Heart right ventricle (tissue), 16 donors: ENCODE measurements at regions not wholly inside any gene's neighbourhood (a gene's known extent, or its start where the extent isn't known, plus 50 kb on each side); places are given as distances from the start of the nearest gene placed in this dataset.

Source experiments
- ATAC-seq, 8 donors: fragments of 200-7000 bp; cut with Tn5 transposase; one replicate each; pipeline ENCODE4 v1.9.1; 2020; ENCODE audit warnings: mild to moderate bottlenecking in 8 of 8, moderate library complexity in 8 of 8, moderate number of reproducible peaks in 1 of 8
- DNase-seq, 2 donors: peaks; one replicate each; pipeline ENCODE4 v3.0.0-alpha.2; 2020
- H3K27ac ChIP-seq, 10 donors: fragments of 200-600 bp; sonication (generic) in 2 of 10; one replicate each; pipeline versions ENCODE4 v1.5.0 to v1.8.0; 2020 to 2022; ENCODE audit warnings: mild to moderate bottlenecking in 3 of 10
- H3K27me3 ChIP-seq, 7 donors: fragments of 200-600 bp; one replicate each; pipeline ENCODE4 v1.8.0; 2021 to 2022; ENCODE audit warnings: mild to moderate bottlenecking in 2 of 7
- H3K36me3 ChIP-seq, 9 donors: fragments of 200-600 bp; sonication (generic) in 1 of 9; one replicate each; pipeline versions ENCODE4 v1.5.0 to v1.8.0; 2020 to 2022; ENCODE audit warnings: mild to moderate bottlenecking in 2 of 9
- H3K4me1 ChIP-seq, 9 donors: fragments of 200-600 bp; sonication (generic) in 1 of 9; one replicate each; pipeline versions ENCODE4 v1.5.0 to v1.8.0; 2020 to 2022; ENCODE audit warnings: mild to moderate bottlenecking in 4 of 9
- H3K4me3 ChIP-seq, 10 donors: fragments of 200-600 bp; sonication (generic) in 2 of 10; one replicate each; pipeline versions ENCODE4 v1.5.0 to v1.8.0; 2020 to 2022; ENCODE audit warnings: mild to moderate bottlenecking in 7 of 10, moderate library complexity in 2 of 10
- H3K9me3 ChIP-seq, 11 donors: fragments of 200-600 bp in 10 of 11; sonication (generic) in 2 of 11; one replicate each; pipeline versions ENCODE4 v1.5.0 to v1.8.0; 2013 to 2022; ENCODE audit warnings: mild to moderate bottlenecking in 2 of 11, control low read depth in 1 of 11, moderate library complexity in 1 of 11
- WGBS, 2 donors: extraction: QIAGEN DNeasy Blood & Tissue Kit; methylation state at CpG; one replicate each; pipeline ENCODE4 v1.1.7; 2013; ENCODE audit warnings: inconsistent platforms in 1 of 2; 5-methylcytosine and 5-hydroxymethylcytosine counted together
- intact Hi-C, 10 donors: fragments of 100-400 bp; cut with DNase I; formaldehyde crosslinking; loops; one replicate each; pipeline versions ENCODE4 v1.11.1 to v1.14.2; 2022
- TF ChIP-seq, protein P1 (sequence below), 9 donors: fragments of 200-600 bp; sonication (generic) in 2 of 9; IDR thresholded peaks; one replicate each; pipeline versions ENCODE4 v1.5.0 to v1.8.0; 2021 to 2022; ENCODE audit warnings: antibody characterized with exemption in 9 of 9, mild to moderate bottlenecking in 5 of 9, moderate library complexity in 1 of 9
- donor health status: Arrhythmogenic right ventricular cardiomyopathy.
- donor health status: ischemic (EF 13 %, LVEDD 7.1; RV severe dilation, severe dysfunction).
- donor health status: healthy with polysubstance abuse.
- donor health status: DM: no; HTN: yes; CAD: no.
- donor health status: DM: no; HTN: no; CAD: no.
- donor health status: ischemic (EF 25% LVEDD 6.9; RV normal size, moderate dysfunction).
- donor health status: ischemic (EF 25% LVEDD 5.7; RV mildly dilated, moderate dysfunction).
- donor health status: healthy.
- donor health status: DM: yes; HTN: yes; CAD: no.
- donor health status: Ischemic cardiomyopathy.
- donor health status: ischemic (EF 35%, LVEDD 5.7; RV mildly dilated, moderate dysfunction).
- donor health status: nonischemic (EF 11% LVEDD 7.7; RV severe dilation, severe dysfunction).
- donor health status: DM: yes; HTN: yes; CAD: no.
- donor health status: PGD.
- donor health status: ischemic (EF 29% LVEDD 5.4; RV normal size, mild dysfunction).
- donor health status: nonischemic (EF 23%, LVEDD 6.1; RV moderate dilation, normal function).

DNA sequence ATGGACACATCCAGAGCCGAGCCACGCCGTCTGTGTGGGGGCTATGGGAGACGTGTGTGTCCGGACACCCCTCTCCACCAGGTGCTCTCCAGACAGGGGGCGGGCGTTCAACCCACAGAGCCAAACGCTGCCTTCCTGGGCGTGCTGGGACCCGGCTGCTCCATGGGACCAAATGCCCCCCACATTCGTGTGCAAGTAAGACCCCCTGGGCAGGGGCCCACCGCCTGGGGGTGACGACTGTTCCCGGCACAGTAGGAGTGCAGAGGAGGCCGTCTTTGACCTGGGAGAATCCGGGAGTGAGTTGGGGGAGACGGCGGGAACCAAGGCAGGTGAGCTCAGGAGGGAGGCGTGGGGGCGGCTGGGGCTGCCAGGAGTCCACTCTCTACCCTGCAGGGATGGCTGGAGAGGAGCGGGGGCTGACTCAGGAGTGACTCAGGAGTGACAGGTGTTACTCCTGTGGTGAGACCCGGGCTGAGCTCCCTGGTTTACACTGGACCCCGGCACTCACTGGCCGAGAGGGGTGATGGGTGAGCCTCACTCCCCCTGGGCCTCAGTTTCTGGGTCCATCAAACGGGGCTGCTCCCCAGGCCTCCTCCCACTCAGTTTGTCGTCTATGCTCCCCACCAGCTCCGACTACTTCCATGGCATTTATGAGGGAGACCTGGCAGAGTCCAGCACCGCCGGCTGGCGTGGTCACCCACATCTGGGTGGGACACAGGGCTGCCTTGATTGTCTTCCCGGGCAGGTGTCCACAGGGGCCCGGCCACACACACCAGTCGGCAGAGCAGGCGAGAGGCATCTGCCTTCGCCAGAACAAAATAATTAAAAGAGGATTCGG lies 95.0 kb downstream of the MICALL2 start:
- no peak for DNase-seq

DNA sequence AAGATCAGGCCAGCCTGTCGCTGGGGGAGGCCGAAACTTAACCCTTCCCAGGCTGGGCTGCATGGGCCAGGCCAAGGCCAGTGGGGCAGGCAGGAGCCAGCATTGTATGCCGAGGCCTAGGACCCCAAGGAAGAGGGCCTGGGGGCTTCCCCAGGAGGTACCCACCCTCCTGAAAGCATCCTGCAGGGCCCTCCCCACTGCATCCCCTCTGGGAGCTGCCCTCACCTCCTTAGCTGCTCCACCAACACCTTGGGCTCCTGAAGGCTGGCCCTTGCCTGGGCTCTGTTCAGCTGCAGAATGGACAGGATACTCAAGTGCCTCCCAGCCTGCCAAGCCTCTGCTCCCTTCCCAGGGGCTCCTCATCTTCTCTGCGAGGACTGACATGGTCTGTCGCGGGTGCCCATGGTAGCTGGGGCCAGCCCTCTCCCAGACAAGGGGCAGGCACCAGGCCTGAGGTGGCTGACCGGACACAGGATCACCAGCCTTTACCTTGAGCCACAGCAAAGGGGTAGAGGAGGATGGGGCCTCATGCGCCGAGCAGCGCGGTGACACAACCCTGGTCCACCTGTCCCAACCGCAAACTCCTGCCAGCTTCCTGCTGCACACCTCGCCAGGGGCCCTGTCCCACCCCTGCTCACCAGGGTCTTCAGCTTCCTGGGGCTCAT lies 94.2 kb downstream of the MICALL2 start:
- Histone ChIP-seq H3K36me3 (no peaks in the 10 kb centered on the region), H3K4me1 (peaks cover 0 to 5% (median 0%) of the 10 kb centered on the region in 9 donors), H3K27ac (no peak overlapping the region), H3K9me3 (peaks cover 0 to 31% (median 0%) of the 10 kb centered on the region in 11 donors), H3K27me3 (peaks cover 16 to 75% (median 47%) of the 10 kb centered on the region in 7 donors), H3K4me3 (no peak overlapping the region)
- TF ChIP-seq, protein P1, sequence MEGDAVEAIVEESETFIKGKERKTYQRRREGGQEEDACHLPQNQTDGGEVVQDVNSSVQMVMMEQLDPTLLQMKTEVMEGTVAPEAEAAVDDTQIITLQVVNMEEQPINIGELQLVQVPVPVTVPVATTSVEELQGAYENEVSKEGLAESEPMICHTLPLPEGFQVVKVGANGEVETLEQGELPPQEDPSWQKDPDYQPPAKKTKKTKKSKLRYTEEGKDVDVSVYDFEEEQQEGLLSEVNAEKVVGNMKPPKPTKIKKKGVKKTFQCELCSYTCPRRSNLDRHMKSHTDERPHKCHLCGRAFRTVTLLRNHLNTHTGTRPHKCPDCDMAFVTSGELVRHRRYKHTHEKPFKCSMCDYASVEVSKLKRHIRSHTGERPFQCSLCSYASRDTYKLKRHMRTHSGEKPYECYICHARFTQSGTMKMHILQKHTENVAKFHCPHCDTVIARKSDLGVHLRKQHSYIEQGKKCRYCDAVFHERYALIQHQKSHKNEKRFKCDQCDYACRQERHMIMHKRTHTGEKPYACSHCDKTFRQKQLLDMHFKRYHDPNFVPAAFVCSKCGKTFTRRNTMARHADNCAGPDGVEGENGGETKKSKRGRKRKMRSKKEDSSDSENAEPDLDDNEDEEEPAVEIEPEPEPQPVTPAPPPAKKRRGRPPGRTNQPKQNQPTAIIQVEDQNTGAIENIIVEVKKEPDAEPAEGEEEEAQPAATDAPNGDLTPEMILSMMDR (IDR thresholded peaks at IDR 0.05) = no peak
- intact Hi-C loops = no loop called here
- 70 to 77% methylated on average over 13 of the region's 13 CpGs for WGBS, 2 donors
- no peak for DNase-seq
- ATAC-seq = no peak

More for the DNA sequence above, 95.0 kb downstream of the MICALL2 start:
- peaks cover 12 to 67% (median 40%) of the 10 kb centered on the region in 7 donors for H3K27me3 ChIP-seq
- no peaks in the 10 kb centered on the region for H3K36me3 ChIP-seq
- TF ChIP-seq, protein P1 (IDR thresholded peaks at IDR 0.05) = no peak
- 60% methylated on average over 36 of the region's 36 CpGs for WGBS, 2 donors
- H3K4me1 ChIP-seq = peaks cover 0 to 5% (median 0%) of the 10 kb centered on the region in 9 donors
- intact Hi-C loops = no loop called here
- no peak overlapping the region for H3K27ac ChIP-seq
- H3K4me3 ChIP-seq = no peak overlapping the region
- no peak for ATAC-seq
- peaks cover 0 to 31% (median 0%) of the 10 kb centered on the region in 11 donors for H3K9me3 ChIP-seq

DNA sequence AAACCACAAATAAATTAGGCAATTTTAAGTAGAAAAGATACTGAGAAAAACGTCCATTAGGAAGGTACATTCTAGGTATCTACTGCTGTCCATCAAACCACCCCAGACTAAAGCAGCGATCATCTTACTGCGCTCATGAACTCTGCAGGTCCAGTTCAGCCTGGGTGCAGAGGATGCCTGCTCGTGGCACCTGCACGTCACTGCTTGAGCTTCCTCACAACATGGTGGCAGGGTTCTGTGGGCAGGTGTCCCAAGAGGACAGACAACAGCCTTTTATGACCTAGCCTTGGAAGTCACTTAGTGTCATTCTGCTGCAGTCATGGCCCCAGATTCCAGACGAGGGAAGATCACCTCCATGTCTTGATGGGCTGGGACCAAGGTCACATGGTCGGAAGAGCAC lies 93.4 kb downstream of the MICALL2 start:
- Histone ChIP-seq H3K27me3 (peaks cover 16 to 78% (median 55%) of the 10 kb centered on the region in 7 donors), H3K36me3 (no peaks in the 10 kb centered on the region), H3K9me3 (peaks cover 0 to 23% (median 0%) of the 10 kb centered on the region in 11 donors), H3K4me3 (no peak overlapping the region), H3K27ac (no peak overlapping the region), H3K4me1 (peaks cover 0 to 5% (median 0%) of the 10 kb centered on the region in 9 donors)
- 78 to 79% methylated on average over 7 of the region's 7 CpGs for WGBS, 2 donors
- intact Hi-C loops = no loop called here
- TF ChIP-seq, protein P1 (IDR thresholded peaks at IDR 0.05) = no peak
- no peak for DNase-seq
- no peak for ATAC-seq

DNA sequence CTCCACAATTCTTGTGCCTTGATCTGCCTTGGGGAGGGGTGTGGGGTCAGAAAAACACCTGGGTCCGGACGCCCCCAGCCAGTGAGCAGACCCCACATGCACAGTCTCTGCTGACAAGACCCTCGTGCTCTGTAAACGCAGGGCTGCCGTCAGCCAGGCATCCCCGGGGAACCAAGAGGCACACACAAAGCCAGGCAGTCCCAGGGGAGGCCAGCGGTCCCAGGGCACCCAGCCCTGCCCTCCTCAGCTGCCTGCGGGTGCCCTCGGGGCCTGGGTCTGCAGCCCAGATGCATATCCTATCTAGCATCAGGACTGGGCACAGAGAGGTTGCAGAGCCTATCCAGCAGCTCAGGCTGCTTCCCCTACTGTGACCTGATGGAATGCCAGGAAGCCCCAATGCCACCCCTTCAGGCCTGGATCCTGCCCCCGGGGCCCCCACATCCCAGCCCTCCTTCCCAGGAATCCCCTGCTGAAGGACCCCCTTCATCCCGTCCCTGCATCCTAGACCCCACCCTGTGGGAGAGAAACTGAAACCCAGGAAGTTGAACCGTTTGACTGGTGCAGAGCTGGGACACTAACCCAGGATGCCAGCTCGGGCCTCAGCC lies 92.4 kb downstream of the MICALL2 start:
- Histone ChIP-seq H3K36me3 (no peaks in the 10 kb centered on the region), H3K27me3 (peaks cover 20 to 83% (median 64%) of the 10 kb centered on the region in 7 donors), H3K4me3 (no peak overlapping the region), H3K9me3 (peaks cover 0 to 23% (median 0%) of the 10 kb centered on the region in 11 donors), H3K4me1 (peaks cover 0 to 5% (median 0%) of the 10 kb centered on the region in 9 donors), H3K27ac (no peak overlapping the region)
- TF ChIP-seq, protein P1 (IDR thresholded peaks at IDR 0.05) = no peak
- intact Hi-C loops = no loop called here
- DNase-seq (no peak), ATAC-seq (no peak)
- 41 to 43% methylated on average over 13 of the region's 13 CpGs for WGBS, 2 donors
